Esophagus squamous epithelium (tissue), 4 donors: ENCODE measurements at regions not wholly inside any gene's neighbourhood (a gene's known extent, or its start where the extent isn't known, plus 50 kb on each side); places are given as distances from the start of the nearest gene placed in this dataset.

Experiments used
- POLR2A ChIP-seq, 4 donors: fragments of 450-650 bp; IDR thresholded peaks; one replicate each; pipeline ENCODE4 v1.6.1; 2017; ENCODE audit warnings: antibody characterized with exemption in 4 of 4, mild to moderate bottlenecking in 4 of 4, moderate library complexity in 3 of 4
- TF ChIP-seq, protein P1 (sequence below), 6 experiments: fragments of 450-650 bp in 4 of 6; fragments of 200-600 bp in 2 of 6; sonication (generic) in 2 of 6; IDR thresholded peaks; one replicate each; pipeline ENCODE4 v1.5.1; 2016 to 2019; ENCODE audit warnings: antibody characterized with exemption in 6 of 6, mild to moderate bottlenecking in 4 of 6, moderate library complexity in 4 of 6

DNA sequence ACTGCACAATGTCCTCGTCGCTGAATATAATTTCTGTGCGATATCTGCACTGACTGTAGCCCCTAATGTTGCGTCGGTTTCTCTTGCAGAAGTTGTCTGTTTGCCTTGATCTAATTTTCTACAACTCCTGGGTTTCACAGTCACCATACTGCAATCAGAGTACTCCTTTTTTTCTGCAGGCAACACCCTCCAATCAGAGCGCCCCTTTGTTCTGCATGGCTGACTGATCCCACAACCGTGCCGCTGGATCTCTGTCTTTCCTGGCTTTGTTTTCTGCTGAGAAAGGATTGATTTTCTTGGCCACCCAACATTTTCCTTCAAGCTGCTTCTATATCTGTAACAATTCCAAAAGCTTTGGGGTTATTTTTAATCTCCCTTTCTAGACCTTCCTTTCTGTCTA lies 182.2 kb upstream of the SMARCA2 start:
- TF ChIP-seq POLR2A (IDR thresholded peaks at IDR 0.05): no peak
- TF ChIP-seq, protein P1, sequence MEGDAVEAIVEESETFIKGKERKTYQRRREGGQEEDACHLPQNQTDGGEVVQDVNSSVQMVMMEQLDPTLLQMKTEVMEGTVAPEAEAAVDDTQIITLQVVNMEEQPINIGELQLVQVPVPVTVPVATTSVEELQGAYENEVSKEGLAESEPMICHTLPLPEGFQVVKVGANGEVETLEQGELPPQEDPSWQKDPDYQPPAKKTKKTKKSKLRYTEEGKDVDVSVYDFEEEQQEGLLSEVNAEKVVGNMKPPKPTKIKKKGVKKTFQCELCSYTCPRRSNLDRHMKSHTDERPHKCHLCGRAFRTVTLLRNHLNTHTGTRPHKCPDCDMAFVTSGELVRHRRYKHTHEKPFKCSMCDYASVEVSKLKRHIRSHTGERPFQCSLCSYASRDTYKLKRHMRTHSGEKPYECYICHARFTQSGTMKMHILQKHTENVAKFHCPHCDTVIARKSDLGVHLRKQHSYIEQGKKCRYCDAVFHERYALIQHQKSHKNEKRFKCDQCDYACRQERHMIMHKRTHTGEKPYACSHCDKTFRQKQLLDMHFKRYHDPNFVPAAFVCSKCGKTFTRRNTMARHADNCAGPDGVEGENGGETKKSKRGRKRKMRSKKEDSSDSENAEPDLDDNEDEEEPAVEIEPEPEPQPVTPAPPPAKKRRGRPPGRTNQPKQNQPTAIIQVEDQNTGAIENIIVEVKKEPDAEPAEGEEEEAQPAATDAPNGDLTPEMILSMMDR (IDR thresholded peaks at IDR 0.05): no peak
